Fibroblast of the aortic adventitia (primary cell): ENCODE measurements at regions not wholly inside any gene's neighbourhood (a gene's known extent, or its start where the extent isn't known, plus 50 kb on each side); places are given as distances from the start of the nearest gene placed in this dataset.
"Not testable (repeated sequence)": the region's sequence is repeated elsewhere in the genome, so short reads cannot be mapped to it uniquely, and the experiment has no call there.

ENCODE experiments used
- DNase-seq: peaks from one replicate; pipeline ENCODE4 v3.0.0-alpha.2; 2010; ENCODE audit warnings: low read depth
- H3K4me3 ChIP-seq: 2 replicates; pipeline ENCODE4 v1.5.1; 2011; ENCODE audit warnings: low read depth, mild to moderate bottlenecking, control low read depth, low read length, moderate library complexity
- CTCF ChIP-seq: IDR thresholded peaks from 2 replicates; pipeline ENCODE4 v1.5.1; 2011; ENCODE audit warnings: mild to moderate bottlenecking, low read length, control low read depth, inconsistent platforms; ENCODE audit not compliant: insufficient read depth

GRCh38 chr6:85360794-85361642, 88.9 kb upstream of the NT5E start:
- H3K4me3 ChIP-seq, result no peak overlapping the region
- DNase-seq, result peak; percentile 92
- no peak for TF ChIP-seq CTCF

- no peak for DNase-seq
- TF ChIP-seq CTCF, result no peak
- no peak overlapping the region for H3K4me3 ChIP-seq
These were observed 92.2 kb upstream of the NT5E start for GRCh38 chr6:85357651-85358050.

GRCh38 chr6:85356743-85357142, 93.1 kb upstream of the NT5E start:
- DNase-seq, H3K4me3 ChIP-seq: not testable (repeated sequence)

GRCh38 chr6:85355816-85356215, 94.1 kb upstream of the NT5E start:
- H3K4me3 ChIP-seq, result no peak overlapping the region
- TF ChIP-seq CTCF, result no peak
- no peak for DNase-seq

- TF ChIP-seq CTCF, result peak; percentile 89
- peak; percentile 86 for DNase-seq
- no peak overlapping the region for H3K4me3 ChIP-seq
These were observed 94.9 kb upstream of the NT5E start for GRCh38 chr6:85354761-85355618.

GRCh38 chr6:85353012-85353411, 96.9 kb upstream of the NT5E start:
- no peak overlapping the region for H3K4me3 ChIP-seq
- no peak for TF ChIP-seq CTCF
- DNase-seq, result no peak

GRCh38 chr6:85348643-85349042, 101.2 kb upstream of the NT5E start:
- TF ChIP-seq CTCF, result no peak
- no peak for DNase-seq
- no peak overlapping the region for H3K4me3 ChIP-seq
